ENCODE measurements at regions not wholly inside any gene's neighbourhood (a gene's known extent, or its start where the extent isn't known, plus 50 kb on each side); places are given as distances from the start of the nearest gene placed in this dataset.

DNA sequence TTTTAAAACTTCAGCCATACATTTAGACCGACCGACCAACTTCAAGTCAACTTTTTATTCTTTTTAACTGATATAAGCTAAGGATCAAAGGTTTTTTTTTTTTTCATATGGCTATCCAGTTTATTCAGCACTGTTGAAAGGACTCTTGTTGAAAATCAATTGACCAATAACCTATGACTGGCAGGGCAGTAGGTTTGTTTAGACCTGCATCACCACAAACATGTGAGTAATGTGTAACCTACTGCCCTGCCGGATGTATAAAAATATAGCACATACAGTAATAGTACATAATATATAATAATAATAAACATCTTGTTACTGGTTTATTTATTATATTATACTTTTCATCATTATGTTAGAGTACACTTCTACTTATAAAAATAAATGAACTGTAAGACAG lies 434.6 kb upstream of the SEMA3A start:
- DNase-seq (ENCODE audit: low spot score in 2 of 2): no peak
- TF ChIP-seq, protein P1, sequence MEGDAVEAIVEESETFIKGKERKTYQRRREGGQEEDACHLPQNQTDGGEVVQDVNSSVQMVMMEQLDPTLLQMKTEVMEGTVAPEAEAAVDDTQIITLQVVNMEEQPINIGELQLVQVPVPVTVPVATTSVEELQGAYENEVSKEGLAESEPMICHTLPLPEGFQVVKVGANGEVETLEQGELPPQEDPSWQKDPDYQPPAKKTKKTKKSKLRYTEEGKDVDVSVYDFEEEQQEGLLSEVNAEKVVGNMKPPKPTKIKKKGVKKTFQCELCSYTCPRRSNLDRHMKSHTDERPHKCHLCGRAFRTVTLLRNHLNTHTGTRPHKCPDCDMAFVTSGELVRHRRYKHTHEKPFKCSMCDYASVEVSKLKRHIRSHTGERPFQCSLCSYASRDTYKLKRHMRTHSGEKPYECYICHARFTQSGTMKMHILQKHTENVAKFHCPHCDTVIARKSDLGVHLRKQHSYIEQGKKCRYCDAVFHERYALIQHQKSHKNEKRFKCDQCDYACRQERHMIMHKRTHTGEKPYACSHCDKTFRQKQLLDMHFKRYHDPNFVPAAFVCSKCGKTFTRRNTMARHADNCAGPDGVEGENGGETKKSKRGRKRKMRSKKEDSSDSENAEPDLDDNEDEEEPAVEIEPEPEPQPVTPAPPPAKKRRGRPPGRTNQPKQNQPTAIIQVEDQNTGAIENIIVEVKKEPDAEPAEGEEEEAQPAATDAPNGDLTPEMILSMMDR (IDR thresholded peaks at IDR 0.05): no peak
- TF ChIP-seq EP300 (IDR thresholded peaks at IDR 0.05) (no peak), POLR2A (IDR thresholded peaks at IDR 0.05) (no peak)
- WGBS, 2 donors: 96% methylated on average over 3 of the region's 3 CpGs
- no peaks in the 10 kb centered on the region for H3K36me3 ChIP-seq
- H3K4me1 ChIP-seq: no peaks in the 10 kb centered on the region
- no peaks in the 10 kb centered on the region for H3K27me3 ChIP-seq
- no peak overlapping the region for H3K27ac ChIP-seq
- H3K9me3 ChIP-seq: peaks cover 0 to 8% (median 0%) of the 10 kb centered on the region in 4 donors
- H3K4me3 ChIP-seq: no peak overlapping the region

DNA sequence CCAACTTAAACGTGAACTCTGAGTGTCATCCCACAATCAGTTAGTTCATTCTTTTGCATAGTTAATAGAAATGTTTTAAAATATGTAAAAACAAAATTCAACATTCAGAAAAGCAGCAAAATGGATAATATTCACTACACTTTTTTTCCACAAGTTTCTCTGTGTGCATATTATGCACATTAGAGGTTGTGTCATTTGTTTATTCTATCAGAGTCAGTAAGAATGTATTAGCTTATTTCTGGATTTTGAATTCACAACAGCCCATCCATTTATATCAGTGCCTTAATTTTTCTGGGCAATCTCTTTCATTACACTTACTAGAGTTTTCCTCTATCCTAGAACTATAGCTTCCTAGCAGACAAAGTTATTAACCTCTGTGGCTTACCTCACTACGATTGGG lies 432.7 kb upstream of the SEMA3A start:
- WGBS, 2 donors: 52 to 71% methylated on average over 2 of the region's 2 CpGs
- no peak overlapping the region for H3K4me3 ChIP-seq
- no peaks in the 10 kb centered on the region for H3K36me3 ChIP-seq
- no peak for DNase-seq (ENCODE audit: low spot score in 2 of 2)
- H3K27me3 ChIP-seq: no peaks in the 10 kb centered on the region
- no peak overlapping the region for H3K27ac ChIP-seq
- TF ChIP-seq, protein P1 (IDR thresholded peaks at IDR 0.05): no peak
- TF ChIP-seq EP300 (IDR thresholded peaks at IDR 0.05) (no peak), POLR2A (IDR thresholded peaks at IDR 0.05) (no peak)
- H3K9me3 ChIP-seq: peaks cover 0 to 6% (median 0%) of the 10 kb centered on the region in 4 donors
- no peaks in the 10 kb centered on the region for H3K4me1 ChIP-seq

DNA sequence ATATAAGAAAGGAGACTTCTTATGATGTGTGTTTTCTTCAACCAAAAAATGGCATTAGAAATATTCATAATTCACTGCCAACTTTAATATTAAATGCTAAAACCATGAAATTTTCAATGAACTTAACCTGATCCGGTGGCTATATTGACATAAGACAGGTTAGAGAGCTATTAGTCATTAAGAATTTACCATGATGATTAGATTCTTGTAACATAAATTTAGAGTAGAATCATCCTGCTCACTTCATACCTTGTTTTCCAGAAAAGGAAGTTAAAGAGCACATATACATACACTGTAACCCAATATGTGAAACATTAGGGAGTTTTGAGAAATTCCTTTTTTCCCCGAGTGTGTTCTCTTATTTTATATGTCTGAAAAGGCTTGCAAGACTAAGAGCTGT lies 430.3 kb upstream of the SEMA3A start:
- Histone ChIP-seq H3K36me3 (no peaks in the 10 kb centered on the region), H3K4me1 (no peaks in the 10 kb centered on the region), H3K27ac (no peak overlapping the region), H3K9me3 (no peaks in the 10 kb centered on the region), H3K4me3 (no peak overlapping the region), H3K27me3 (no peaks in the 10 kb centered on the region)
- DNase-seq (ENCODE audit: low spot score in 2 of 2): no peak
- 83 to 85% methylated on average over 2 of the region's 2 CpGs for WGBS, 2 donors
- TF ChIP-seq POLR2A (IDR thresholded peaks at IDR 0.05): no peak
- TF ChIP-seq, protein P1 (IDR thresholded peaks at IDR 0.05): no peak
- TF ChIP-seq EP300 (IDR thresholded peaks at IDR 0.05): no peak

DNA sequence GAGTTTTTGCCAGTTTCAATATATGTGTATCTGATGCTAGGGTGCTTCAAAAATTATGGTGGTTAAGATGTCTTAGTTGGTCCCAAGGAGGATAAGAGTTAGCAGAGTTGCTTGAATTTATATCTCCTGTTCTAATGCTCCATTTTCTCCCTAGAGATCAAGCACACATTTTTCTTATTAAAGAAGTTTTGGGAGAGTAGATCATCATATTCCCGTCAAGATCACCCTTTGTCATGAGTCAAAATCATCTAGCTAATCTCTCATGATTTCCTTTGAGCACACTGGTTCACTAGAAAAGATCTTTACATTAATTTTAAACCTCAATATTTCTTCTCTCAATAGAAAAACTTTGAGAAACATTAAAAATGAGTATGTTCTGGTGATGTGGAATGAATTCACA lies 429.9 kb upstream of the SEMA3A start:
- WGBS, 2 donors: 74 to 75% methylated on average over 1 of the region's 1 CpG

DNA sequence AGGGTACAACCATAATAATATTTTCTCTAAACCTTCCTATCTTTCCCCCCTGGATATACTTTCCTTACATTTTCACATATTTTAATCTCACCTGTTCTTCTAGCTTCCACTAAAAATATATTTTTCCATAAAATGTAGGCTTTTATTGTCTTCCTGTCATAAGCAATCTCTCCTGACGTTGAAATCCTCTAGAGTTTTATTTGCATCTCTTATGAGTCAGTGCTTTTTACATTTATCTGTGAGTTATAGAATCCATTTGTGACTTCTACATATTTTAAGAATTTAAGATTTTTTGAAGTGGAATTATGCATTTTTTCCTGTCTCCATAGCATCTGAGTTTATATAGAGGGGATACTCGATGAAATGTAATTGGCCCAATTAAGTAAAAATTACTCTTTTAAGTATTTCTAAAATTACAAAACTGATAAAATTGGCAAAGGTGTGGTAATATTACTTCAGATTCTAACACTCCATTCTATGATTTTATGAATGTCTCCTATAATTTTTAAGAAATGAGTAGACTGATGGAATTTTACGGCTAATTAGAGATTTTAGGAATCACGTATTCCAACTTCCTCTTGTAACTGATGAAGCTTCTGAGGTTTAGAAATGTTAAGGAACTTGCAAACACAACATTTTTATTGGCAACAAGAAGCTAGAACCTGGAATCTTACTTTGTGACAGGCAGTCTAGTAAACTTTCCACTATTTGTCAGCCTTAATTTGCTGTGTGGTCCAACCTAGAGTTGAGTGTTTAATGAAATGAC lies 422.9 kb upstream of the SEMA3A start:
- WGBS, 2 donors: 67 to 72% methylated on average over 4 of the region's 4 CpGs

More for the DNA sequence above, 429.9 kb upstream of the SEMA3A start:
- TF ChIP-seq POLR2A (IDR thresholded peaks at IDR 0.05): no peak
- TF ChIP-seq EP300 (IDR thresholded peaks at IDR 0.05): no peak
- TF ChIP-seq, protein P1 (IDR thresholded peaks at IDR 0.05): no peak
- H3K9me3 ChIP-seq: no peaks in the 10 kb centered on the region
- no peak overlapping the region for H3K27ac ChIP-seq
- H3K4me3 ChIP-seq: no peak overlapping the region
- H3K4me1 ChIP-seq: no peaks in the 10 kb centered on the region
- no peaks in the 10 kb centered on the region for H3K27me3 ChIP-seq
- no peak for DNase-seq (ENCODE audit: low spot score in 2 of 2)
- no peaks in the 10 kb centered on the region for H3K36me3 ChIP-seq

More for the DNA sequence above, 422.9 kb upstream of the SEMA3A start:
- no peak for DNase-seq (ENCODE audit: low spot score in 2 of 2)
- Histone ChIP-seq H3K4me3 (no peak overlapping the region), H3K36me3 (no peaks in the 10 kb centered on the region), H3K9me3 (no peaks in the 10 kb centered on the region), H3K27ac (no peak overlapping the region), H3K27me3 (no peaks in the 10 kb centered on the region), H3K4me1 (no peaks in the 10 kb centered on the region)
- TF ChIP-seq EP300 (IDR thresholded peaks at IDR 0.05): no peak
- TF ChIP-seq, protein P1 (IDR thresholded peaks at IDR 0.05): no peak
- no peak for TF ChIP-seq POLR2A (IDR thresholded peaks at IDR 0.05)

Data from tibial nerve (tissue), 4 donors.